ENCODE measurements at regions not wholly inside any gene's neighbourhood (a gene's known extent, or its start where the extent isn't known, plus 50 kb on each side); places are given as distances from the start of the nearest gene placed in this dataset.

GRCh38 chr6:1191141-1191630, 120.7 kb upstream of the FOXQ1 start:
- no peak for TF ChIP-seq CTCF (IDR thresholded peaks at IDR 0.05; ENCODE audit: control insufficient read depth, insufficient read depth, low read depth, low read length, missing control alignments)
- no peak for DNase-seq (ENCODE audit: low read depth)
- H3K4me3 ChIP-seq (ENCODE audit: control insufficient read depth, low read depth, low read length): no peak overlapping the region

GRCh38 chr6:1190366-1190765, 121.5 kb upstream of the FOXQ1 start:
- peak; percentile 89 for DNase-seq (ENCODE audit: low read depth)
- H3K4me3 ChIP-seq (ENCODE audit: control insufficient read depth, low read depth, low read length): no peak overlapping the region
- no peak for TF ChIP-seq CTCF (IDR thresholded peaks at IDR 0.05; ENCODE audit: control insufficient read depth, insufficient read depth, low read depth, low read length, missing control alignments)

- DNase-seq (ENCODE audit: low read depth): no peak
- H3K4me3 ChIP-seq (ENCODE audit: control insufficient read depth, low read depth, low read length): no peak overlapping the region
- TF ChIP-seq CTCF (IDR thresholded peaks at IDR 0.05; ENCODE audit: control insufficient read depth, insufficient read depth, low read depth, low read length, missing control alignments): no peak
Measured at GRCh38 chr6:1188199-1188598, 123.7 kb upstream of the FOXQ1 start.

GRCh38 chr6:1187293-1188131, 124.4 kb upstream of the FOXQ1 start:
- no peak overlapping the region for H3K4me3 ChIP-seq (ENCODE audit: control insufficient read depth, low read depth, low read length)
- no peak for DNase-seq (ENCODE audit: low read depth)
- TF ChIP-seq CTCF (IDR thresholded peaks at IDR 0.05; ENCODE audit: control insufficient read depth, insufficient read depth, low read depth, low read length, missing control alignments): no peak

- no peak for DNase-seq (ENCODE audit: low read depth)
- no peak for TF ChIP-seq CTCF (IDR thresholded peaks at IDR 0.05; ENCODE audit: control insufficient read depth, insufficient read depth, low read depth, low read length, missing control alignments)
- H3K4me3 ChIP-seq (ENCODE audit: control insufficient read depth, low read depth, low read length): no peak overlapping the region
Measured at GRCh38 chr6:1184318-1184717, 127.6 kb upstream of the FOXQ1 start.

GRCh38 chr6:1182722-1183521, 129.0 kb upstream of the FOXQ1 start:
- no peak for TF ChIP-seq CTCF (IDR thresholded peaks at IDR 0.05; ENCODE audit: control insufficient read depth, insufficient read depth, low read depth, low read length, missing control alignments)
- H3K4me3 ChIP-seq (ENCODE audit: control insufficient read depth, low read depth, low read length): no peak overlapping the region
- no peak for DNase-seq (ENCODE audit: low read depth)
